Mesenchymal stem cell (in vitro differentiated cells and primary cell): ENCODE measurements at regions not wholly inside any gene's neighbourhood (a gene's known extent, or its start where the extent isn't known, plus 50 kb on each side); places are given as distances from the start of the nearest gene placed in this dataset.

Source experiments
- DNase-seq: peaks from one replicate; pipeline ENCODE4 v3.0.0-alpha.2; 2013
- H2AFZ ChIP-seq: one replicate; pipeline ENCODE4 v1.6.1; 2013; ENCODE audit warnings: low read depth, mild to moderate bottlenecking, control low read depth, inconsistent platforms, low read length, moderate library complexity
- H2AK5ac ChIP-seq: 2 replicates; pipeline ENCODE4 v1.6.1; 2013; ENCODE audit warnings: low read length, moderate library complexity, mild to moderate bottlenecking, inconsistent platforms; ENCODE audit not compliant: severe bottlenecking
- H2BK120ac ChIP-seq: one replicate; pipeline ENCODE4 v1.6.1; 2013; ENCODE audit warnings: low read depth, mild to moderate bottlenecking, inconsistent platforms, low read length, moderate library complexity
- H2BK12ac ChIP-seq, 2 experiments: one replicate each; pipeline ENCODE4 v1.6.1; 2013; ENCODE audit warnings: inconsistent platforms in 2 of 2, low read length in 2 of 2, mild to moderate bottlenecking in 2 of 2, moderate library complexity in 2 of 2, control low read depth in 1 of 2
- H2BK15ac ChIP-seq: one replicate; pipeline ENCODE4 v1.6.1; 2013; ENCODE audit warnings: mild to moderate bottlenecking, low read depth, inconsistent platforms; ENCODE audit not compliant: poor library complexity, severe bottlenecking
- H2BK5ac ChIP-seq: 2 replicates; pipeline ENCODE4 v1.6.1; 2013; ENCODE audit warnings: low read depth, mild to moderate bottlenecking, low read length, control low read depth, inconsistent platforms; ENCODE audit not compliant: poor library complexity, severe bottlenecking
- H3K14ac ChIP-seq, 2 experiments: one replicate each; pipeline ENCODE4 v1.6.1; 2013; ENCODE audit warnings: inconsistent platforms in 2 of 2, low read length in 2 of 2, control low read depth in 1 of 2, mild to moderate bottlenecking in 1 of 2, moderate library complexity in 1 of 2
- H3K18ac ChIP-seq, 2 experiments: one replicate each; pipeline ENCODE4 v1.6.1; 2013; ENCODE audit warnings: inconsistent platforms in 2 of 2, low read length in 2 of 2, control low read depth in 1 of 2, low read depth in 1 of 2, mild to moderate bottlenecking in 1 of 2
- H3K23ac ChIP-seq, 2 experiments: one replicate each; pipeline ENCODE4 v1.6.1; 2013; ENCODE audit warnings: inconsistent platforms in 2 of 2, low read length in 2 of 2, mild to moderate bottlenecking in 2 of 2, moderate library complexity in 2 of 2, control low read depth in 1 of 2
- H3K27ac ChIP-seq: 2 replicates; pipeline ENCODE4 v1.5.1; 2013; ENCODE audit warnings: mild to moderate bottlenecking, moderate library complexity, low read length, control low read depth, inconsistent platforms; ENCODE audit not compliant: poor library complexity, severe bottlenecking
- H3K27me3 ChIP-seq, 2 experiments: 2 replicates each; pipeline versions ENCODE4 v1.6.1 to v1.7.0; 2013; ENCODE audit warnings: low read length in 2 of 2, mild to moderate bottlenecking in 2 of 2, moderate library complexity in 2 of 2, control low read depth in 1 of 2, inconsistent platforms in 1 of 2; ENCODE audit not compliant: control insufficient read depth in 1 of 2, insufficient read depth in 1 of 2
- H3K36me3 ChIP-seq, 2 experiments: 2 replicates each; pipeline versions ENCODE4 v1.6.1 to v1.7.0; 2013; ENCODE audit warnings: low read length in 2 of 2, control low read depth in 1 of 2, inconsistent platforms in 1 of 2, low read depth in 1 of 2, mild to moderate bottlenecking in 1 of 2; ENCODE audit not compliant: insufficient read depth in 2 of 2, control insufficient read depth in 1 of 2
- H3K4ac ChIP-seq, 2 experiments: one replicate each; pipeline ENCODE4 v1.6.1; 2013; ENCODE audit warnings: inconsistent platforms in 2 of 2, low read length in 2 of 2, mild to moderate bottlenecking in 2 of 2, moderate library complexity in 2 of 2, control low read depth in 1 of 2, low read depth in 1 of 2
- H3K4me1 ChIP-seq: 2 replicates; pipeline ENCODE4 v1.6.1; 2013; ENCODE audit warnings: low read depth, low read length, control low read depth; ENCODE audit not compliant: control insufficient read depth, insufficient read depth
- H3K4me2 ChIP-seq: 2 replicates; pipeline ENCODE4 v1.6.1; 2013; ENCODE audit warnings: low read length, mild to moderate bottlenecking, inconsistent platforms; ENCODE audit not compliant: poor library complexity, severe bottlenecking
- H3K4me3 ChIP-seq, 2 experiments: 2 replicates each; pipeline versions ENCODE4 v1.5.1 to v1.7.0; 2013; ENCODE audit warnings: low read length in 2 of 2, mild to moderate bottlenecking in 2 of 2, control low read depth in 1 of 2, low read depth in 1 of 2; ENCODE audit not compliant: insufficient read depth in 1 of 2
- H3K79me1 ChIP-seq: replicated peaks from 2 replicates; pipeline ENCODE4 v1.6.1; 2013; ENCODE audit warnings: mild to moderate bottlenecking, control low read depth, low read length, inconsistent platforms; ENCODE audit not compliant: poor library complexity, severe bottlenecking
- H3K9ac ChIP-seq: 2 replicates; pipeline ENCODE4 v1.7.0; 2013; ENCODE audit warnings: mild to moderate bottlenecking, low read length, moderate library complexity
- H3K9me3 ChIP-seq: 2 replicates; pipeline ENCODE4 v1.7.0; 2013; ENCODE audit warnings: mild to moderate bottlenecking, low read length; ENCODE audit not compliant: control insufficient read depth
- H4K8ac ChIP-seq: one replicate; pipeline ENCODE4 v1.6.1; 2013; ENCODE audit warnings: inconsistent platforms, mild to moderate bottlenecking, low read length, moderate library complexity
- H4K91ac ChIP-seq: one replicate; pipeline ENCODE4 v1.6.1; 2013; ENCODE audit warnings: mild to moderate bottlenecking, low read length, inconsistent platforms
- WGBS: methylation state at CpG from one replicate; pipeline ENCODE4 v1.1.7; 2013; ENCODE audit warnings: mixed read lengths; 5-methylcytosine and 5-hydroxymethylcytosine counted together

DNA sequence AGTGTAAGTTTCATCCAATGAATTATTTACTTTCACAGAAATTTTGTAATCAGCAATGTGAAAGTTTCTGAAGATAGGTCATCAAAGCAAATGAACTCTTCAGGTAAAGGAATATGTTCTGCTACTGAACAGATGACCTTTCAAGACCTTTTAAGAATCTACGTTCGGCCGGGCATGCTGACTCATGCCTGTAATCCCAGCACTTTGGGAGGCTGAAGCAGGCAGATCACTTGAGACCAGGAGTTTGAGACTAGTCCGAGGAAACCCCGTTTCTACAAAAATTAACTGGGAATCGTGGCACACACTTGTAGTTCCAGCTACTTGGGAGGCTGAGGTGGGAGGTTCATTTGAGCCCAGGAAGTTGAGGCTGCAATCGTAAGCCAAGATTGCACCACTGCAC is 578.4 kb upstream of the COX7C start:
- no peak overlapping the region for H2BK15ac ChIP-seq
- H3K79me1 ChIP-seq: no peaks in the 10 kb centered on the region
- WGBS: 74% methylated on average over 7 of the region's 7 CpGs
- H3K36me3 ChIP-seq: no peaks in the 10 kb centered on the region
- H2BK5ac ChIP-seq: no peak overlapping the region
- H3K4me2 ChIP-seq: no peak overlapping the region
- no peaks in the 10 kb centered on the region for H3K4me1 ChIP-seq
- H2BK120ac ChIP-seq: no peak overlapping the region
- no peak overlapping the region for H2AK5ac ChIP-seq
- H3K4ac ChIP-seq: no peak overlapping the region
- H3K14ac ChIP-seq: no peak overlapping the region
- no peak overlapping the region for H4K91ac ChIP-seq
- no peak overlapping the region for H3K18ac ChIP-seq
- H3K4me3 ChIP-seq: no peak overlapping the region
- no peak overlapping the region for H3K9ac ChIP-seq
- no peaks in the 10 kb centered on the region for H3K9me3 ChIP-seq
- no peak overlapping the region for H3K27ac ChIP-seq
- no peak overlapping the region for H4K8ac ChIP-seq
- H3K23ac ChIP-seq: no peak overlapping the region
- H2AFZ ChIP-seq: no peak overlapping the region
- DNase-seq: no peak
- no peaks in the 10 kb centered on the region for H3K27me3 ChIP-seq
- H2BK12ac ChIP-seq: no peak overlapping the region

DNA sequence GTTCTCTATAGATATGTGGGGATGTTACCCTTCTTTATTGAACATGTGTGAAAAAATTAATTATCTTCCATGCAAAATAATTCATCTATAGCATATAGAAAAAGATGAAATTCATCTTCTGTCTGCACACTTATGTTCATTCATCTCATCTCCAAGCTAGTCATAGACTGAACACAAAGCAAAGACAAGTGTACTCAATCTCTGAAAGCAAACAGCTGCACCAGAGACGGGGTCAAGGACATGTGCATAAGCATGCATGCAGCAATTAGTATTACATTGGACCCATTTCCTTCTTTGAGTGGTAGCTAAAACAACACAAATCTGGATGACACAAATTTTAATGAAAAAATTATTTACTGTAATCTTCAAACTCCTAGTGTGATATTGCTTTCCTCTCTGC is 547.0 kb upstream of the COX7C start:
- H3K27ac ChIP-seq: no peak overlapping the region
- H2BK120ac ChIP-seq: no peak overlapping the region
- H3K4ac ChIP-seq: no peak overlapping the region
- no peak overlapping the region for H3K4me2 ChIP-seq
- 54% methylated on average over 1 of the region's 1 CpG for WGBS
- H3K27me3 ChIP-seq: no peaks in the 10 kb centered on the region
- no peak overlapping the region for H4K8ac ChIP-seq
- no peak for DNase-seq
- H3K23ac ChIP-seq: no peak overlapping the region
- H2BK12ac ChIP-seq: no peak overlapping the region
- no peaks in the 10 kb centered on the region for H3K4me1 ChIP-seq
- no peak overlapping the region for H3K14ac ChIP-seq
- no peak overlapping the region for H2BK5ac ChIP-seq
- H3K79me1 ChIP-seq: no peaks in the 10 kb centered on the region
- H2AFZ ChIP-seq: no peak overlapping the region
- no peak overlapping the region for H3K9ac ChIP-seq
- no peak overlapping the region for H2AK5ac ChIP-seq
- H4K91ac ChIP-seq: no peak overlapping the region
- H3K18ac ChIP-seq: no peak overlapping the region
- no peaks in the 10 kb centered on the region for H3K36me3 ChIP-seq
- no peak overlapping the region for H2BK15ac ChIP-seq
- H3K4me3 ChIP-seq: no peak overlapping the region
- no peaks in the 10 kb centered on the region for H3K9me3 ChIP-seq

DNA sequence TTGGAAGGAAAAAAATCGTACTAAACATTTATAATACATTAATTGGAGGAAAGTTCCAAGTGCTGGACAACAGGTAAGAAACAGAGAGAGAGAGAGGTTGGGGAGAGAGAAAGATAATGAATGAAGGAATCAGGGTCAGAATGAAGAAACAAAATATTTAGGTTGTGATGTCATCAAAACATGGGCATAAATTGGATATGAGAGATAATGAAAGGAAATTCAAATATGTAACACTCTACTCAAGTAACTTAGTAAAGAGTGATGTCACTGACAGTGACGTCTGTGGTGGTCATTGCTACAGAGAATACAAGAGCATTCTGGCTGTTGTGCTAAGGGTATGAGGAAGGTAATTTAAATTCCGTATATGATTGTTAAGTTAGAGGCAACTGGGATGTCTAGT is 543.4 kb upstream of the COX7C start:
- H3K36me3 ChIP-seq: no peaks in the 10 kb centered on the region
- no peak overlapping the region for H2AFZ ChIP-seq
- no peak overlapping the region for H2BK12ac ChIP-seq
- no peak overlapping the region for H3K4ac ChIP-seq
- no peaks in the 10 kb centered on the region for H3K27me3 ChIP-seq
- H2AK5ac ChIP-seq: no peak overlapping the region
- H2BK120ac ChIP-seq: no peak overlapping the region
- no peak overlapping the region for H3K4me2 ChIP-seq
- no peak overlapping the region for H3K4me3 ChIP-seq
- H3K9ac ChIP-seq: no peak overlapping the region
- no peak overlapping the region for H2BK15ac ChIP-seq
- 82% methylated on average over 2 of the region's 3 CpGs for WGBS
- DNase-seq: no peak
- H2BK5ac ChIP-seq: no peak overlapping the region
- H3K4me1 ChIP-seq: no peaks in the 10 kb centered on the region
- no peak overlapping the region for H3K23ac ChIP-seq
- no peak overlapping the region for H4K91ac ChIP-seq
- H3K14ac ChIP-seq: no peak overlapping the region
- H3K18ac ChIP-seq: no peak overlapping the region
- no peaks in the 10 kb centered on the region for H3K79me1 ChIP-seq
- no peaks in the 10 kb centered on the region for H3K9me3 ChIP-seq
- no peak overlapping the region for H4K8ac ChIP-seq
- no peak overlapping the region for H3K27ac ChIP-seq

DNA sequence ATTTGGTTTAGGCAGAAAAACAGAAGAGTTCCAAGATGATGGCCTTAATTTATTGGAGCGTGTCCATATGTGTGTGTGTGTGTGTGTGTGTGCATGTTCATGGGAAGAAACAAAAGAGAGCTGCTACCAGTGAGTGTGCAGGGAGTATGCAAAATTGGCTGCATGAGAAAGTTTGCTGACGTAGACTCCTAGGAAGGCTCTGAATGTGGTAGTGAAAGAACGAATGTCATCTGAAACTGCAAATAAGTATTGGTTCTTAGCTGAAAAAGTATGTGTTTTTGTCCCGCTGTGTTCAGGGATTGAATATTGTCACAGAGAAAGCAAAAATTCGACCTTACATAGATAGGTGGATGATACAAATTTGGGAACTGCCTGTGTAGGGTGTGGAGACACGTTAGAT is 542.6 kb upstream of the COX7C start:
- H3K23ac ChIP-seq: no peak overlapping the region
- no peak overlapping the region for H3K4me2 ChIP-seq
- H2BK12ac ChIP-seq: no peak overlapping the region
- no peak overlapping the region for H3K18ac ChIP-seq
- H2AK5ac ChIP-seq: no peak overlapping the region
- H3K14ac ChIP-seq: no peak overlapping the region
- DNase-seq: no peak
- WGBS: 80% methylated on average over 6 of the region's 6 CpGs
- no peak overlapping the region for H4K91ac ChIP-seq
- H3K4ac ChIP-seq: no peak overlapping the region
- H3K4me1 ChIP-seq: no peaks in the 10 kb centered on the region
- H3K27me3 ChIP-seq: no peaks in the 10 kb centered on the region
- H3K4me3 ChIP-seq: no peak overlapping the region
- H3K9ac ChIP-seq: no peak overlapping the region
- H2BK15ac ChIP-seq: no peak overlapping the region
- no peak overlapping the region for H3K27ac ChIP-seq
- no peaks in the 10 kb centered on the region for H3K79me1 ChIP-seq
- H2AFZ ChIP-seq: no peak overlapping the region
- H3K36me3 ChIP-seq: no peaks in the 10 kb centered on the region
- no peak overlapping the region for H2BK120ac ChIP-seq
- H4K8ac ChIP-seq: no peak overlapping the region
- H3K9me3 ChIP-seq: no peaks in the 10 kb centered on the region
- no peak overlapping the region for H2BK5ac ChIP-seq
